H1 (cell line): ENCODE measurements at regions not wholly inside any gene's neighbourhood (a gene's known extent, or its start where the extent isn't known, plus 50 kb on each side); places are given as distances from the start of the nearest gene placed in this dataset.

ENCODE experiments used
- CHD7 ChIP-seq: fragments of 300-600 bp; sonication (generic); IDR thresholded peaks from 2 replicates; pipeline ENCODE4 v1.7.1; 2012; ENCODE audit warnings: low read length, moderate library complexity, mild to moderate bottlenecking, inconsistent platforms; ENCODE audit not compliant: insufficient replicate concordance
- EGR1 ChIP-seq: IDR thresholded peaks from 2 replicates; pipeline ENCODE4 v1.6.1; 2011; ENCODE audit warnings: low read depth, low read length, borderline replicate concordance
- EP300 ChIP-seq, 2 experiments: IDR thresholded peaks; 1 replicate in 1 of 2; 2 replicates in 1 of 2; pipeline ENCODE4 v1.6.1; 2011 to 2012; ENCODE audit warnings: low read depth in 2 of 2, low read length in 2 of 2, mild to moderate bottlenecking in 2 of 2, borderline replicate concordance in 1 of 2, inconsistent platforms in 1 of 2, moderate library complexity in 1 of 2
- RNF2 ChIP-seq: fragments of 200-900, 300-1000 bp; sonication (generic); IDR thresholded peaks from 2 replicates; pipeline ENCODE4 v1.7.1; 2016; ENCODE audit warnings: borderline replicate concordance, low read depth, mild to moderate bottlenecking, antibody characterized with exemption, low read length; ENCODE audit not compliant: poor library complexity, severe bottlenecking; ENCODE audit errors: missing control alignments

- no peak for TF ChIP-seq RNF2
- TF ChIP-seq EP300 (IDR thresholded peaks at IDR 0.05; ENCODE audit: borderline replicate concordance in 1 of 2, low read depth in 2 of 2, low read length in 2 of 2) = no peak
- no peak for TF ChIP-seq CHD7
- TF ChIP-seq EGR1 = no peak
These were observed 78.1 kb upstream of the GPM6B start (continued) for GRCh38 chrX:13894888-13895565.
